NCI-H2081 treated with DMSO at 0.1 percent for 48 hours (cell line): ENCODE measurements at regions not wholly inside any gene's neighbourhood (a gene's known extent, or its start where the extent isn't known, plus 50 kb on each side); places are given as distances from the start of the nearest gene placed in this dataset.

Source experiments
- DNase-seq: peaks from one replicate; lab custom pipeline; 2025; lab: John Stamatoyannopoulos, UW

GRCh38 chr3:42345811-42346210 is 64.6 kb downstream of the LYZL4 start:
- DNase-seq = no peak

GRCh38 chr3:42340466-42340865 is 69.9 kb downstream of the LYZL4 start:
- DNase-seq = no peak

- peak; percentile 56 for DNase-seq
Observed at GRCh38 chr3:42339321-42339720, 71.1 kb downstream of the LYZL4 start.

DNA sequence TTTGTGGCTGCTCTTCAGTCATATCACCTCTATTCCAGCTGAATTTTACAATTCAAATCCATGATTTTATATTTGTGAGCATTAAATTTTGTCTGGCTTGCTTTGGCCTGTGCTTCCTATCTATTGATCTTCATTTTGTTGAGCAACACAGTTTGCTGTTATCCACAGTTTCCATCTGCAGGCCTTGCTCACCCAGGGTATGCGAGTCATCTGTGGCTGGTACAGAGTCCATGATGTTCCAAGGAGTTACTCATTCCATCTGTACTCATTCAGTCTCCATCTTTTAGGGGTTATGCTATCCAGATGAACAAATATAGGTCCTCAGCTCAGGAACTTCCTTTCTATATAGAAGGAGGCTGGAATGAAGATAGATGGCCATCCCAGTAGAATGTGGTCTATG is 70.1 kb upstream of the CCK start:
- no peak for DNase-seq

GRCh38 chr3:42317137-42317536 is 51.2 kb upstream of the CCK start:
- DNase-seq = no peak
